ENCODE measurements at regions not wholly inside any gene's neighbourhood (a gene's known extent, or its start where the extent isn't known, plus 50 kb on each side); places are given as distances from the start of the nearest gene placed in this dataset.
"Not testable (repeated sequence)": the region's sequence is repeated elsewhere in the genome, so short reads cannot be mapped to it uniquely, and the experiment has no call there.

DNA sequence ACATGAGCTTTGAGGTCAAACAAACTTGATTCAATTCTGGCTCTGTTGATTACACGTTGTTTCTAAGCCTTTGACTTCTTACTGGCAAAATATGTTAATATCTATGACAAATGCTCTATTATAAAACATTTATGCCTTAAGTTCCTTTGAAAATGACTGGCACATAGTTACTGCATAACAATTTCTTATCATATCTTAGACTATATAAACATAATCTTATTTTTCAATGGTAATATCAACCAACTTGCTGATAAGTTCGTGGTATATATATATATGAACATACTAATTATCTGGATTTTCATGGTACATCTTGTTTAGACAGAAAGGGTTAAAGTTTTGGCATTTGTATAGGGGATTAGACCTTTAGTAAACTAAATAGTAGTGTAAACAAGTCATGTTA lies 645.6 kb upstream of the ZNF804A start:
- Mint-ChIP-seq H3K36me3 (no peaks in the 10 kb centered on the region), H3K9me3 (no peaks in the 10 kb centered on the region), H3K4me3 (no peak overlapping the region), H3K27ac (no peak overlapping the region), H3K4me1 (ENCODE audit: unreplicated experiment) (no peaks in the 10 kb centered on the region), H3K27me3 (no peaks in the 10 kb centered on the region)
- DNase-seq (ENCODE audit: extremely low spot score, unreplicated experiment), result no peak
- TF ChIP-seq, protein P1, sequence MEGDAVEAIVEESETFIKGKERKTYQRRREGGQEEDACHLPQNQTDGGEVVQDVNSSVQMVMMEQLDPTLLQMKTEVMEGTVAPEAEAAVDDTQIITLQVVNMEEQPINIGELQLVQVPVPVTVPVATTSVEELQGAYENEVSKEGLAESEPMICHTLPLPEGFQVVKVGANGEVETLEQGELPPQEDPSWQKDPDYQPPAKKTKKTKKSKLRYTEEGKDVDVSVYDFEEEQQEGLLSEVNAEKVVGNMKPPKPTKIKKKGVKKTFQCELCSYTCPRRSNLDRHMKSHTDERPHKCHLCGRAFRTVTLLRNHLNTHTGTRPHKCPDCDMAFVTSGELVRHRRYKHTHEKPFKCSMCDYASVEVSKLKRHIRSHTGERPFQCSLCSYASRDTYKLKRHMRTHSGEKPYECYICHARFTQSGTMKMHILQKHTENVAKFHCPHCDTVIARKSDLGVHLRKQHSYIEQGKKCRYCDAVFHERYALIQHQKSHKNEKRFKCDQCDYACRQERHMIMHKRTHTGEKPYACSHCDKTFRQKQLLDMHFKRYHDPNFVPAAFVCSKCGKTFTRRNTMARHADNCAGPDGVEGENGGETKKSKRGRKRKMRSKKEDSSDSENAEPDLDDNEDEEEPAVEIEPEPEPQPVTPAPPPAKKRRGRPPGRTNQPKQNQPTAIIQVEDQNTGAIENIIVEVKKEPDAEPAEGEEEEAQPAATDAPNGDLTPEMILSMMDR (conservative IDR thresholded peaks at IDR 0.05), result no peak

GRCh38 chr2:183963609-183964008 lies 634.7 kb upstream of the ZNF804A start:
- no peaks in the 10 kb centered on the region for H3K9me3 Mint-ChIP-seq
- TF ChIP-seq, protein P1 (conservative IDR thresholded peaks at IDR 0.05), result no peak
- H3K4me1 Mint-ChIP-seq (ENCODE audit: unreplicated experiment), result no peaks in the 10 kb centered on the region
- no peak for DNase-seq (ENCODE audit: extremely low spot score, unreplicated experiment)
- H3K36me3 Mint-ChIP-seq, result no peaks in the 10 kb centered on the region
- H3K27ac Mint-ChIP-seq, result no peak overlapping the region
- no peaks in the 10 kb centered on the region for H3K27me3 Mint-ChIP-seq
- H3K4me3 Mint-ChIP-seq, result no peak overlapping the region

- no peak for DNase-seq (ENCODE audit: extremely low spot score, unreplicated experiment)
- H3K27ac Mint-ChIP-seq, result no peak overlapping the region
- TF ChIP-seq, protein P1 (conservative IDR thresholded peaks at IDR 0.05), result no peak
- no peaks in the 10 kb centered on the region for H3K9me3 Mint-ChIP-seq
- H3K27me3 Mint-ChIP-seq, result no peaks in the 10 kb centered on the region
- H3K4me1 Mint-ChIP-seq (ENCODE audit: unreplicated experiment), result no peaks in the 10 kb centered on the region
- no peaks in the 10 kb centered on the region for H3K36me3 Mint-ChIP-seq
- no peak overlapping the region for H3K4me3 Mint-ChIP-seq
Measured at GRCh38 chr2:183964565-183964964, 633.8 kb upstream of the ZNF804A start.

GRCh38 chr2:183967756-183968155 lies 630.6 kb upstream of the ZNF804A start:
- Mint-ChIP-seq H3K27me3 (no peaks in the 10 kb centered on the region), H3K27ac (no peak overlapping the region), H3K9me3 (no peaks in the 10 kb centered on the region), H3K4me1 (ENCODE audit: unreplicated experiment) (no peaks in the 10 kb centered on the region), H3K4me3 (no peak overlapping the region), H3K36me3 (no peaks in the 10 kb centered on the region)
- TF ChIP-seq, protein P1 (conservative IDR thresholded peaks at IDR 0.05), result no peak
- DNase-seq (ENCODE audit: extremely low spot score, unreplicated experiment), result no peak

- not testable (repeated sequence) for H3K9me3 Mint-ChIP-seq; H3K36me3 Mint-ChIP-seq; H3K4me3 Mint-ChIP-seq; H3K4me1 Mint-ChIP-seq (ENCODE audit: unreplicated experiment); DNase-seq (ENCODE audit: extremely low spot score, unreplicated experiment); H3K27me3 Mint-ChIP-seq; H3K27ac Mint-ChIP-seq
Measured at GRCh38 chr2:183975676-183976075, 622.7 kb upstream of the ZNF804A start.

DNA sequence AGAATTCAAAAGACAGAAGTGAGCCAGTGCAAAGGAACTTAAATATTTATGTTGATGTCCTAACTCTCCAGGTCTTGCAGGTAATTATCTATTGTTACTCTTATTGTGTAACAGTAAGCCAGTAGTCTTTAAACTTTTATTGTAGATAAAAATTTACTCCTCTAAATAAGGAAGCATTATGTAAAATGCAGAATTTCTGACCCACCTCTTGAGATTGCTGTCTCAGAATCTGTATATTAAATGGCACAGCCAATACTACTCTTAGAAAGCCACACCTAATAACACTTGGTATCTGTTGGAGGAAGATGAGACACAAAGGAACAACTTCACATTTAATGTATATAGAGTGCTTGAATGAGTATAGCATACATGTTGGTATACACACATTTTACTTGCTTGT lies 613.5 kb upstream of the ZNF804A start:
- Mint-ChIP-seq H3K4me1 (ENCODE audit: unreplicated experiment) (no peaks in the 10 kb centered on the region), H3K36me3 (no peaks in the 10 kb centered on the region), H3K27me3 (no peaks in the 10 kb centered on the region), H3K9me3 (no peaks in the 10 kb centered on the region), H3K27ac (no peak overlapping the region), H3K4me3 (no peak overlapping the region)
- TF ChIP-seq, protein P1 (conservative IDR thresholded peaks at IDR 0.05), result no peak
- DNase-seq (ENCODE audit: extremely low spot score, unreplicated experiment), result no peak

Measured in type B pancreatic cell (in vitro differentiated cells).